ENCODE measurements at regions not wholly inside any gene's neighbourhood (a gene's known extent, or its start where the extent isn't known, plus 50 kb on each side); places are given as distances from the start of the nearest gene placed in this dataset.

DNA sequence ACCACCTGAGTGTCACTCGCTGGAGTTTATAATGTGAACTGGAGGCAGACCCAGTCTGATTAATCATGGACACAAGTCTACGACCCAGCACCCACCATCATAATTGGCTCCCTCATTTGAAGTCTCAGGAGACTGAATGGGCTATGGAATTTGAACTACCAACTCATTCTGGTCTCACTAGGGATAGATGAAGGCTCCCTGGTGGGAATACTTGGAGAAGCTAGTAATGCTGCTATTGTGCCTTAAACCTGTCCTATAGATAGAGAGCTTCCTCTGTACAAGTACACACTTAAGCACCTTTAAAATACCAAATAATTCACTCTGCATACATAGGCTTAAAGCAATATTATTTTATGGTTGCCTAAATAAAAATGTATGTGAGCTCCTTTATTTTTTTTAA is 90.8 kb upstream of the SMARCAD1 start:
- no peak for TF ChIP-seq TAF1 (IDR thresholded peaks at IDR 0.05; ENCODE audit: low read depth, low read length)
- TF ChIP-seq POLR2A (IDR thresholded peaks at IDR 0.05; ENCODE audit: low read depth, low read length) = no peak
- no peak for TF ChIP-seq SPI1 (IDR thresholded peaks at IDR 0.05; ENCODE audit: low read depth, low read length)
- no peak for TF ChIP-seq POU2F2 (IDR thresholded peaks at IDR 0.05; ENCODE audit: low read depth, low read length)
- no peak for TF ChIP-seq POLR2AphosphoS5 (IDR thresholded peaks at IDR 0.05; ENCODE audit: low read depth, low read length)

Data from GM12891 (cell line).